NB4 (cell line): ENCODE measurements at regions not wholly inside any gene's neighbourhood (a gene's known extent, or its start where the extent isn't known, plus 50 kb on each side); places are given as distances from the start of the nearest gene placed in this dataset.

ENCODE experiments used
- CTCF ChIP-seq: IDR thresholded peaks from one replicate; pipeline ENCODE4 v1.5.1; 2012; ENCODE audit warnings: low read depth, low read length
- MAX ChIP-seq: IDR thresholded peaks from 2 replicates; pipeline ENCODE4 v1.6.1; 2011; ENCODE audit warnings: low read depth, low read length
- POLR2A ChIP-seq: IDR thresholded peaks from 2 replicates; pipeline ENCODE4 v1.6.1; 2011; ENCODE audit warnings: mild to moderate bottlenecking; ENCODE audit not compliant: insufficient read length; ENCODE audit errors: extremely low read depth

GRCh38 chr20:4546342-4546741 is 139.9 kb upstream of the PRNP start:
- TF ChIP-seq CTCF = no peak
- TF ChIP-seq POLR2A = no peak
- no peak for TF ChIP-seq MAX
